NCI-H2227 (cell line): ENCODE measurements at regions not wholly inside any gene's neighbourhood (a gene's known extent, or its start where the extent isn't known, plus 50 kb on each side); places are given as distances from the start of the nearest gene placed in this dataset.
"Not testable (repeated sequence)": the region's sequence is repeated elsewhere in the genome, so short reads cannot be mapped to it uniquely, and the experiment has no call there.

ENCODE experiments used
- DNase-seq: peaks from one replicate; lab custom pipeline; 2025; ENCODE audit not compliant: unreplicated experiment; lab: John Stamatoyannopoulos, UW

DNA sequence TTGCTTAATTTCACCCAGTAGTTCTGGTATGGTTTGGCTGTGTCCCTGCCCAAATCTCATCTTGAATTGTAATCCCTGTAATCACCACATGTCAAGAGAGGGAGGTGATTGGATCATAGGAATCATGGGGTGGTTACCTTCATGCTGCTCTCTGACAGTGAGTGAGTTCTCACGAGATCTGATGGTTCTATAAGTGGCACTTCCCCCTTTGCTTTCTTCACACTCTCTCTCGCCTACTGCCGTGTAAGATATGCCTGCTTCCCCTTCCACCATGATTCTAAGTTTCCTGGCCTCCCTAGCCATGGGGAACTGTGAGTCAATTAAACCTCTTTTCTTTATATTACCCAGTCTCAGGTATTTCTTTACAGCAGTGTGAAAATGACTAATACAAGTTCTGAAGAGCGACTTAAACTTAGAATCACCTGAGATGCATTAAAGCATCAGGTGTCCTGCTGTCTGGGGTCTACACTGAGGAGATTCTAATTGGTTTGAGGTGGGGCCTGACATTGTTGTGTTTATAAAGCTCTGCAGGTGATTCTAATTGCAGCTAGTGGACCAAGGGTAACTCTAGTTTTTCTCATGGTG is 82.1 kb upstream of the DTNBP1 start:
- no peak for DNase-seq

DNA sequence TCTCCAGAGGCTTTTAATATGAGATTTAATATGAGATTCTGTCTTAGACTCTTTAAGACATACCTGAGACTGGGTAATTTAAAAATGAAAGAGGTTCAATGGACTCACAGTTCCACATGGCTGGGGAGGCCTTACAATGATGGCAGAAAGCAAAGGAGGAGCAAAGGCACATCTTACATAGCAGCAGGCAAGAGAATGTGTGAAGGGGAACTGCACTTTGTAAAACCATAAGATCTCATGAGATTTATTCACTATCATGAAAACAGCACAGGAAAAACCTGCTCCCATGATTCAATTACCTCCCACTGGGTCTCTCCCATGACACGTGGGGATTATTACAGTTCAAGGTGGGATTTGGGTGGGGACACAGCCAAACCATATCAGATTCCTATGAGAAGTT is 79.2 kb upstream of the DTNBP1 start:
- DNase-seq = not testable (repeated sequence)

DNA sequence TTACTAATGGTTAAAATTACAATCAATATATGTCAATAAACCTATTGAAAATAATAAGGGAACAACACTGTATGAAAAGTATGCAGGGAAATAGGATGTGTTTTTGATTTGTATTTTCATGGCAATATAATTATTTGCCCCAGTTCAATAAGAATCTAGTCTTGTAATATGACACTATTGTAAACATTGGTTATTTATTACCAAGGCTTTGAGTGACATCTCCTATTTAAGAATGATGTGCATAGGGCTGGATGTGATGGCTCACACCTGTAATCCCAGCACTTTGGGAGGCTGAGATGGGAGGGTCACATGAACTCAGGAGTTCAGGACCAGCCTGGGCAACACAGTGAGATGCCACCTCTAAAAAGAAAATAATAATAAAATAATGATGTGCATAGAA is 78.6 kb upstream of the DTNBP1 start:
- DNase-seq = no peak

DNA sequence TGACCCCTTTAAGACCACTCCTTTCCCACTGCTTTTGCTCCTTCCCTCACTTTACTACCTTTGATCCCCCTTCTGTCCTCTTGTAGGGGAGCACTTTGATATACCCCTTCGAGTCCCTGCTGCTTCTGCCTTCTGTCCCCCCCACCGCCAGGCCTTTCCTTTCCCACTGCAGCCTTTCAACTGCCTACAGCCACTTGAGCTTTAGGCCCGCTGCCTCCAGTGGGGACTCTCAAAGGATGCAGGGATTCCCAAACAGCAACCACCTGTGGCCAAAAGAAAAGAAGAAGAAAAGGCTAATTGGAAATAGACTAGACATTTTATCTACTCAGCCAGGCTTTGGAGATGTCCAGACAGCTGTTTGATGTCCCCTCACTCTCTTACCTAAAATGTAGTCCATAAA is 77.0 kb upstream of the DTNBP1 start:
- no peak for DNase-seq

DNA sequence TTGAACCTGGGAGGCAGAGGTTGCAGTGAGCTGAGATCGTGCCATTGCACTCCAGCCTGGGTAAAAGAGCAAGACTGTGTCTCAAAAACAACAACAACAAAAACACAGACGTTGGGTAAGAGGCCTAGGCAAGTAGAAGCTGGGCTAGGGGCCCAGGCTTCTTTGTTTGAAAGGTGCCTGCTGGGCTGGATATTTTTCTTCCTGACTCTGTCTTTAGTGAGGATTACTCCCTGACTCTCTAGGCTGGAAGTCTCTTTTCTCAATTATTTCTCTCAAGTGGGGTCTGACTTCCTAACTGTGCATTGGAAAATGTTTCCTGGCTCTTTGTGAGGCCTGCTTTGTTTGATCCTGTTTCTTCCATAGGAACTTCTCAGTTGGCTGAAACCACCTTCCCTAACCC is 76.5 kb upstream of the DTNBP1 start:
- DNase-seq = no peak

DNA sequence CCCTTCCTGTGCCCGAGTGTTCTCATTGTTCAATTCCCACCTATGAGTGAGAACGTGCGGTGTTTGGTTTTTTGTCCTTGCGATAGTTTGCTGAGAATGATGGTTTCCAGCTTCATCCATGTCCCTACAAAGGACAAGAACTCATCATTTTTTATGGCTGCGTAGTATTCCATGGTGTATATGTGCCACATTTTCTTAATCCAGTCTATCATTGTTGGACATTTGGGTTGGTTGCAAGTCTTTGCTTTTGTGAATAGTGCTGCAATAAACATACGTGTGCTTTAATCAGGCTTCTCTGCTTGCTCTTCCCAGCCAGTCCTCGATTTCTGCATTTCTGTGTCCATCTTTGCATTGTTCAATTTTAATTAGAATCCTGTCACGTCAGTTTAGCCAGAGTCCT is 75.4 kb upstream of the DTNBP1 start:
- not testable (repeated sequence) for DNase-seq

DNA sequence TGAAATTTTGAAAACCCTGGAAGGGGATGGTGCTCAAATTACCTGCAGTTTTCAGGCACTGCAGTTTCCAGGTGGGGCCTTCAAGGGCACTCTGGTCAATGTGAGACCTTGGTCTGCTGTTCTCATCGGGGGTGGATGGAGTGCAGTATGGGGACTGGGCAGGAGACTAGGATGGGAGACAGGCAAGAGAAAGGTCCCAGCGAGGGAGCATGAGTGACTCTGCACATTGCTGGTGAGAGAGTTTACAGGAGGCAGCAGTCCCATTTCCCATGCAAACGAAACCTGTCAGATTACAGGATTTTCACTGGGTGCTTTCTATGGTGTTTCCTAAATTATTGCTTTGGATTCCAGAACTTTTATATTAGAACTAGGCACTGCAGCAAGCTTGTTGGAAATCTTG is 73.5 kb upstream of the DTNBP1 start:
- DNase-seq = no peak

DNA sequence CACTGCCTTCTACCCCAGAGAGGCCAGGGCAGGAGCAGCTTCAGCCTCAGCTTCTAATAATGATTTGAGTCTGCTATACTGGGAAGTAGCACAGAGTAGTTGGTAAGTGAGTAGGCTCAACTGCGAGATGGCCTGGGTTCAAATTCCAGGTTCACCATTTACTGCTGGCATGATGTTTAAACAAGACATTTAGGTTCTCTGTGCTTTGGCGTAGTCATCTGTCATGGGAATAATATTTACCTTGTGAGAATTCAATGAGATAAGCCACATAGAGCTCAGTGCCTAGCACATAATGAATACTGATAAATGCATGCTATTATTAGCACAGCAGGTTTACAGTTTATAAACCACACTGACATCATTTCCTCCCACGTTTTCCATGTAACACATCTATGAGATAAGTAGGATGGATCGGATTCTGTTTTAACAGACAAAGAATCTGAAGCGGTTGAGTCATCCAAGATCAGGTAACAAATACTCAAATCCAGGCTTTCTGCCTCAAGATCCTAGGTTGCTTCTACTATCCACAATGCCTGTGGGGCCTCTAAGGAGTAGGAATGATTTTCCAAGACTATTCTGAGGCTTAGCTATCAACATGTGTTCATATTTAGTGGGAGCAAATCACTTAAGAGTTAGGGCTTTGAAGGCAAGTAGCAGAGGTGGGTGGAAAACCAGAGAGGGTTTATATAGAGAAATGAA is 72.9 kb upstream of the DTNBP1 start:
- no peak for DNase-seq

DNA sequence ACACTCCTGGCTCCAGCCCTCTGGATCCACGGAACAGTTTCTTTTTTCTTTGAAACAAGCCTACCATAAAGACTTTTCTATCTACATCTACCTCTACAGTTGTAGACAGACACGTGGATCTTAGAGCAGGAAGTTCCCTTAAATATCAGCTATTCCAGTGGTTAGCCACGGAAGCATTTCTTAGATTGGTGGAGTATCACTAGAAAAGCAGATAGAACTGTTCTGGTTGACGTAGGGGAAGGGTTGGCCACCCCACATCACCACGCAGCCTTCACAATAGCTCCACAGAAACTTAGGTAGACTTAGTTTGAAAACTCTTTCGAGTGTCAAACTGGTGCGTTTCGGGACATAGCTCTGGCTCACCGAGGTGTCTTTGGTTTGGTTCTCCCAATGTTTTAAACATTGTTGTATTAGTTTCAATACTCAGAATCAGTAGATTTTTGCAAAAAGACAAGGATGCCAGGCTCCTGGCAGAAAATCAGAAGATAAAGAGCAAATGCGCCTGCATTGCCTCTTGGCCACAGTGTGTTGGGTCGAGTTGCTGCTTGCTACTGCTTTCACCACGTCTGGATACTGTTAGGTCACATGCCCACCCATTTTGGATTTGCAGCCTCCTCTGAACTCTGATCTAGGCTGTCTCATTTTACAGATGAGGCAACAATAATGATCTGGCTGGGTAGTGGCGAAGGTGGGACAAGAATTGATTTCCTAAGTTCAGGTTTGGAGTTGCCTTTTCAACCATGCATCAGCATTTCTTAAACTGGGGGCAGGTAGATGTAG is 71.5 kb upstream of the DTNBP1 start:
- DNase-seq = no peak

DNA sequence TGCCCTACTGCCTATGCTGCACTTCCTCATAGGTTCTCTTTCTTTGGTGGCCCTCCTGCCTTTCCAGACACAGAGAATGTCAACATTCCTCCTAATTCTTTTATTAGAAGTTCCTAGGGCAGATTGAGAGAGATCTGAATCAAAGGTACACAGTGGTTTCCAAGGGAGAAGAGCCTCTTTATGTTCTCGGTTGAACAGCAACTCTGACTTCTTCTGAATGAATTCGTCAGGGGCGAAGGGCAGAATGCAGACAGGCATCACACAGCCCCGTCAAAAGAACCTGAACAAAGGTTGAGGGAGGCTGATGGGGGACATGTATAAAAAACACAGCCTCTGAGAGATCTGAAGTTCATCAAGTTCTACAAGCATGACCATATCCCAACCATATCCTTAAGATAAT is 68.1 kb upstream of the DTNBP1 start:
- DNase-seq = no peak

DNA sequence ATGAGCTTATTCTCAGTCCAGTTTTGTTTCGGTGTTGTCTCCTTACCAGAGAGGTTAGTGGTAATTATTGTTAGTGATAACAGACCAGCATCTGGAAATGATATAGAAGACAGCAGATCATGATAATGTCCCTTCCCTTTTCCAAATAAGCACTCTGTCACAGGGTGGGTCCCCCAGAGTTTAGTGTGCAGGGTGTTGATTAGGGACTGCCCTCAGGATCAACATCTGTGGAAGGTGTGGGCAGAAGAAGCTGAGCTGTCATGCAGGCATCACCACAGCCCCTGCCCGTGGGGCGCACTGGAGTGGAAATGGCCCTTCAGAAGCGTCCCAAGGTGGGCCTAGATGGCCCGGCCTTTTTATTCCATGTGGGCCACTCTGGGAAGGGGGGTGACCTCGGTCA is 67.6 kb upstream of the DTNBP1 start:
- DNase-seq = no peak

DNA sequence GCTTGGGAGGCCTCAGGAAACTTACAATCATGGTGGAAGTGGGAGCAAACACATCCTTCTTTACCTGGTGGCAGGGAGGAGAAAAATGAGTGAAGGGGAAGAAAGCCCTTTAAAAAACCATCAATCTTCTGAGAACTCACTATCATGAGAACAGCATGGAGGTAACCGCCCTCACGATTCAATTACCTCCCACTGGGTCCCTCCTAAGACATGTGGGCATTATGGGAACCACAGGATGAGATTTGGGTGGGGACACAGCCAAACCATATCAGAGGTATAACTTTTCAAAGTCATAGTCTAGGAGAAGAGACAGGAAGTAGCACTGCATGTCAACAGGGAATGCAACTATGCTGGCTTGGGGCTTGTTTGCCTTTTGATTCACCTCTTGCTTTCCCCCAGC is 59.9 kb upstream of the DTNBP1 start:
- DNase-seq = no peak

DNA sequence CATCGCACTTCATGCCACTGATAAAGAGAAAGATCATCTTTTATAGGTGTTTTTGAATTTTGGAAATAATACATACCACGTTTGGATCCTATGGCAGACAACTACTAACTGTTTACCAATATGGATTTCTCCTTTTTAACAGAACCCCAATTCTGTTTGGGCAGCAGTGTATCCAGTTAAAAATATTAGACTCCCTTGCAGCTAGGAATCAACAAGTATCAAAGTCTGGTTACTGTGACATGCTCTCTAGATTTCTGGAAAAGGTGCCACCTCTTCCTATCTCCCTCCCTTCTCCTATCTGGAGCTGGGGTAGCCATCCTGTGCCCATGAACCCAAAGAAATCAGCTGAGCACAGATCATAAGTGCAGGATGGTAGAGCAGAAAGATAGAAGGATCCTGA is 54.1 kb upstream of the DTNBP1 start:
- no peak for DNase-seq

DNA sequence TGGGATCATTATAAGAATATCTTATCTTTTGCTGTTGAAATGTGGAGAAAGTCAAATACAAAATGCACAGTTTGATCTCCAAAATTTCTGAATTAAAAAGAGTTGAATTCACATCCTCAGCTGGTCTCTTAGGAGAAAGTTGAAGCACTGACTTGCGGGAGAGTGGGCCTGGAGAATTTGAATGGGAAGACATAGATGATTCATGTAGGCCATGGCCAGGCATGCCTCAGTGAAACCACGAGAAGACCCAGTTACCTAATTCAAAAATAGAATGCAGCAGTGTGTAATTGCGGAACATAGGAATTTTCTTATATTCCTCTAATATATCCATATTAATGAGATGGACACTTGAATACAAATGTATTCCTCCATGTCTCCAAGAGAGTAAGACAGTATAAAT is 53.0 kb upstream of the DTNBP1 start:
- DNase-seq = no peak

DNA sequence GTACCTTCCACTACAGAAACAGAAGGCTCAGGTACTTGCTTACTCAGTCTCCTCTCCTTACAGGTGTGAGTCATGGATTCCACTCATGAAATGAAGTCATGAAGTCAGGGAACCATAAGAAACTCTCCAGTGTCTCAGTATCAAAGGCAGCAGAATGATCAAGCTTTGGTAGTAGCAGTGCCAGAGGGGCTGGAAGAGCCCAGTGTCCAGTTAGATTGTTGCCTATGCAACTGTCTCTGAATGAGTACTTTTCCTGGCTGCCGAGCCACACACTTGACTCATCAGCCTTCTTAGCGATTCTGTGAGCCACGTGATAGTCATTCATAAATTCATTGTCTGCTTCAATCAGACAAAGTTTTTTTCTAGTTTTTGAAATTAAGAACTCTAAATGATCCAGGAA is 52.2 kb upstream of the DTNBP1 start:
- no peak for DNase-seq

DNA sequence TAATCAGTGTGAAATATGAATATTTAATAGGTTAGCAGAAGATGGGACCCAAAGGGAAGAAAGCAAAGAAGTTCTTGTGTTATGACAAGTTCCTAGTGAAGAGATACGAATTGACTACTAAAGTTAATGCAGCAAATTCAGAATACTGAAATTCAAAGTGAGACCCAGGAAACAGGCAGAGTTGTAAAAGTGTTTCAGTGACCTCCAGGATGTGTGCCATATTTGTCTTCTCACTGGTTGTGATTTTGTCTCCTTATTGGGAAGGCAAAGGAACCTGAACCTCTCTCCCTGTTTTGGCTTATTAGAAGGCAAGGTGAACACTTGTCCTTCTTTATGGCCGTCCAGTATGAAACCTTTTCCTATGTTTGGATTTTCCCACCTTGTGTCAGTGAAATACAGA is 51.8 kb upstream of the DTNBP1 start:
- no peak for DNase-seq

DNA sequence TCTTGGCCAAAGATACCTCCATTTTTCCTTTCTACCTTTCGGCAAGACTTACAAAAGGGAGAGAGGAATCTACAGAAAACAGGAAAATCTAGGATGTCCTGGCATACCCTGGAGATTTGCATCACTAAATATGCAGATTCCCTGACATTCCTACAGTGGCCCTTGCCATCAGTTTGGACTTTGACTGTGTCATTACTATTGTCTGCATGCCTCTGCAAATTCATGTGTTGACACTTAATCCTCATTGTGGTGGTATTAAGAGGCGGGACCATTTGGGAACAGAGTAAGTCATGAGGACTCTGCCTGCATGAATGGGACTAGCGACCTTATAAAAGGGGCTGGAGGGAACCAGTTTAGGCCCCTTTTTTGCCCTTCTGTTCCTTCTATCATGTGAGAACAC is 50.5 kb upstream of the DTNBP1 start:
- no peak for DNase-seq

DNA sequence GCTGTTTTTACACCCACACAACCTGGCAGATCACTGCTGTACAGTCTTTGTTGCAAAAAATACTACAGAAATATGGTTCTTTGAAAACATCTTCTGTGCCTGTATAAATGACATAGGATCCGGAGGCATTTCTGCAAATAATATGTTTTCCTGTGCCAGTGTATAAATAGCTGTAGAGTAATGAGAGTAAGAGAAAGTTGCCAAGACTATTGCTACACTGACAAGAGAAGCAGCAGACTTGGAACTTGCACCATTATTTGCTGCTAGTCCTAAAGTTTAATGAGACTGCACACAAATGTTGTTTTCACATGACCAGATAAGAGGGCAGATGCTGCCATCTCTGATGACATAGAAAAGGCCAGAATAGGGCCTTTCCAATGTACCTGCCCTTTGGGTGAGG is 50.0 kb upstream of the DTNBP1 start:
- DNase-seq = no peak
